Activated CD8-positive, alpha-beta memory T cell treated with anti-CD3 and anti-CD28 coated beads, Interleukin-2, amount 50 U/mL, for 4 hours (primary cell): ENCODE measurements at regions not wholly inside any gene's neighbourhood (a gene's known extent, or its start where the extent isn't known, plus 50 kb on each side); places are given as distances from the start of the nearest gene placed in this dataset.
"Not testable (repeated sequence)": the region's sequence is repeated elsewhere in the genome, so short reads cannot be mapped to it uniquely, and the experiment has no call there.

Experiments used
- DNase-seq: peaks from one replicate; pipeline ENCODE4 v3.0.0-alpha.2; 2020

GRCh38 chr3:34396956-34397355, 598.5 kb downstream of the PDCD6IP start:
- DNase-seq, result no peak

GRCh38 chr3:34399401-34399800, 601.0 kb downstream of the PDCD6IP start:
- no peak for DNase-seq

- no peak for DNase-seq
Observed at GRCh38 chr3:34405159-34405558, 606.7 kb downstream of the PDCD6IP start.

- no peak for DNase-seq
Observed at GRCh38 chr3:34407281-34407680, 608.9 kb downstream of the PDCD6IP start.

GRCh38 chr3:34408088-34408487, 609.7 kb downstream of the PDCD6IP start:
- DNase-seq, result no peak

- DNase-seq, result no peak
Observed at GRCh38 chr3:34411596-34411995, 613.2 kb downstream of the PDCD6IP start.

GRCh38 chr3:34419801-34420200, 621.4 kb downstream of the PDCD6IP start:
- no peak for DNase-seq

- DNase-seq, result no peak
Observed at GRCh38 chr3:34421762-34422161, 623.3 kb downstream of the PDCD6IP start.

GRCh38 chr3:34439796-34440195, 641.4 kb downstream of the PDCD6IP start:
- no peak for DNase-seq

GRCh38 chr3:34444137-34444536, 645.7 kb downstream of the PDCD6IP start:
- DNase-seq, result no peak

GRCh38 chr3:34449305-34449704, 650.9 kb downstream of the PDCD6IP start:
- DNase-seq, result no peak

- DNase-seq, result no peak
Observed at GRCh38 chr3:34463414-34463813, 665.0 kb downstream of the PDCD6IP start.

- no peak for DNase-seq
Observed at GRCh38 chr3:34464646-34465045, 666.2 kb downstream of the PDCD6IP start.

GRCh38 chr3:34475851-34476250, 677.4 kb downstream of the PDCD6IP start:
- DNase-seq, result no peak

GRCh38 chr3:34483311-34483887, 685.0 kb downstream of the PDCD6IP start:
- no peak for DNase-seq

- no peak for DNase-seq
Observed at GRCh38 chr3:34504366-34504765, 705.9 kb downstream of the PDCD6IP start.

GRCh38 chr3:34504775-34505174, 706.3 kb downstream of the PDCD6IP start:
- DNase-seq, result no peak

- no peak for DNase-seq
Observed at GRCh38 chr3:34508732-34509131, 710.3 kb downstream of the PDCD6IP start.

- no peak for DNase-seq
Observed at GRCh38 chr3:34511891-34512290, 713.5 kb downstream of the PDCD6IP start.

- DNase-seq, result not testable (repeated sequence)
Observed at GRCh38 chr3:34519008-34519407, 720.6 kb downstream of the PDCD6IP start.

- DNase-seq, result no peak
Observed at GRCh38 chr3:34531156-34531555, 732.7 kb downstream of the PDCD6IP start.

- no peak for DNase-seq
Observed at GRCh38 chr3:34533451-34533850, 735.0 kb downstream of the PDCD6IP start.

- no peak for DNase-seq
Observed at GRCh38 chr3:34534013-34534412, 735.6 kb downstream of the PDCD6IP start.

- no peak for DNase-seq
Observed at GRCh38 chr3:34544136-34544535, 745.7 kb downstream of the PDCD6IP start.

- no peak for DNase-seq
Observed at GRCh38 chr3:34547297-34547920, 749.0 kb downstream of the PDCD6IP start.
